Small intestine (tissue), 7 donors: ENCODE measurements at regions not wholly inside any gene's neighbourhood (a gene's known extent, or its start where the extent isn't known, plus 50 kb on each side); places are given as distances from the start of the nearest gene placed in this dataset.
"Not testable (repeated sequence)": the region's sequence is repeated elsewhere in the genome, so short reads cannot be mapped to it uniquely, and the experiment has no call there.

ENCODE experiments used
- DNase-seq, 2 donors: peaks; one replicate each; pipeline versions ENCODE4 v3.0.0 to v3.0.0-alpha.2; 2013
- FAIRE-seq: peaks from 2 replicates; lab custom pipeline; 2012; peaks lifted over from hg19 to GRCh38; lab: Jason Lieb, UNC
- H3K27ac ChIP-seq, 3 donors: one replicate each; pipeline ENCODE4 v1.5.1; 2013; ENCODE audit warnings: low read length in 2 of 3, mild to moderate bottlenecking in 2 of 3, control low read depth in 1 of 3, inconsistent platforms in 1 of 3, low read depth in 1 of 3, moderate library complexity in 1 of 3
- H3K27me3 ChIP-seq, 3 donors: one replicate each; pipeline ENCODE4 v1.6.1; 2013; ENCODE audit warnings: low read length in 3 of 3, inconsistent platforms in 1 of 3; ENCODE audit not compliant: control insufficient read depth in 3 of 3, insufficient read depth in 3 of 3
- H3K36me3 ChIP-seq, 3 donors: one replicate each; pipeline ENCODE4 v1.6.1; 2013; ENCODE audit warnings: low read length in 3 of 3, inconsistent platforms in 1 of 3, low read depth in 1 of 3, mild to moderate bottlenecking in 1 of 3, moderate library complexity in 1 of 3; ENCODE audit not compliant: control insufficient read depth in 3 of 3, insufficient read depth in 2 of 3
- H3K4me1 ChIP-seq, 3 donors: one replicate each; pipeline ENCODE4 v1.6.1; 2013; ENCODE audit warnings: low read length in 2 of 3, inconsistent platforms in 1 of 3, low read depth in 1 of 3, mild to moderate bottlenecking in 1 of 3, moderate library complexity in 1 of 3; ENCODE audit not compliant: control insufficient read depth in 3 of 3, insufficient read depth in 2 of 3
- H3K4me3 ChIP-seq, 3 donors: one replicate each; pipeline ENCODE4 v1.5.1; 2013; ENCODE audit warnings: low read length in 3 of 3, control low read depth in 1 of 3, inconsistent platforms in 1 of 3, low read depth in 1 of 3, mild to moderate bottlenecking in 1 of 3, moderate library complexity in 1 of 3
- H3K9me3 ChIP-seq, 2 donors: one replicate each; pipeline ENCODE4 v1.6.1; 2013; ENCODE audit warnings: low read depth in 1 of 2, low read length in 1 of 2; ENCODE audit not compliant: control insufficient read depth in 2 of 2, insufficient read depth in 1 of 2
- WGBS, 3 donors: extraction: QIAGEN DNeasy Blood & Tissue Kit; methylation state at CpG; one replicate each; pipeline ENCODE4 v1.1.7; 2013; 5-methylcytosine and 5-hydroxymethylcytosine counted together
- donor health status: healthy with polysubstance abuse.
- donor health status: control.
- donor health status: control.
- donor health status: Bipolar disorder and iron deficiency.
- donor health status: healthy.

DNA sequence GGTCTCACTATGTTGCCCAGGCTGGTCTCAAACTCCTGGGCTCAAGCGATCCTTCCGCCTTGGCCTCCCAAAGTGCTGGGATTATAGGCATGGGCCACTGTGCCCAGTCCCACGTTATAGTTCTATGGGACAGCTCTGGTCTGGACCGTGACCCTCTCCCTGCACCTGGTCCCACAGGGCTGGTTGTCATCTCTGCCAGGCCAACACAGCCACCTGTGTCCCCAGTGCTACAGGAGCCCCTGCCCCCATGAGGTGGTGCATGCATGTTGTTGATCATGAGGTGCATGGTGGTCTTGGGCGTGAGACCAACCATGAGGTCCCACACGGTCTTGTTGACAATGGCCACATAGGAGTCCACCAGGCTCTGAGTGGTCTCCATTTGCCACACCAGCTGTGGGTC is 51.0 kb upstream of the UBE2Q2 start:
- not testable (repeated sequence) for DNase-seq, FAIRE-seq, H3K4me1 ChIP-seq, H3K36me3 ChIP-seq, H3K27me3 ChIP-seq, H3K4me3 ChIP-seq, H3K9me3 ChIP-seq, H3K27ac ChIP-seq
- 83 to 93% (median 92%) methylated on average over 6 of the region's 6 CpGs for WGBS, 3 donors

- no peaks in the 10 kb centered on the region for H3K36me3 ChIP-seq
- H3K27ac ChIP-seq, result no peak overlapping the region
- H3K4me1 ChIP-seq, result no peaks in the 10 kb centered on the region
- no peak for FAIRE-seq
- H3K9me3 ChIP-seq, result no peaks in the 10 kb centered on the region
- DNase-seq, result no peak
- H3K27me3 ChIP-seq, result peaks cover 0 to 12% (median 0%) of the 10 kb centered on the region in 3 donors
- no peak overlapping the region for H3K4me3 ChIP-seq
- WGBS, 3 donors, result 84 to 88% (median 86%) methylated on average over 14 of the region's 14 CpGs
These were observed 51.9 kb upstream of the UBE2Q2 start for GRCh38 chr15:75791337-75791713.

DNA sequence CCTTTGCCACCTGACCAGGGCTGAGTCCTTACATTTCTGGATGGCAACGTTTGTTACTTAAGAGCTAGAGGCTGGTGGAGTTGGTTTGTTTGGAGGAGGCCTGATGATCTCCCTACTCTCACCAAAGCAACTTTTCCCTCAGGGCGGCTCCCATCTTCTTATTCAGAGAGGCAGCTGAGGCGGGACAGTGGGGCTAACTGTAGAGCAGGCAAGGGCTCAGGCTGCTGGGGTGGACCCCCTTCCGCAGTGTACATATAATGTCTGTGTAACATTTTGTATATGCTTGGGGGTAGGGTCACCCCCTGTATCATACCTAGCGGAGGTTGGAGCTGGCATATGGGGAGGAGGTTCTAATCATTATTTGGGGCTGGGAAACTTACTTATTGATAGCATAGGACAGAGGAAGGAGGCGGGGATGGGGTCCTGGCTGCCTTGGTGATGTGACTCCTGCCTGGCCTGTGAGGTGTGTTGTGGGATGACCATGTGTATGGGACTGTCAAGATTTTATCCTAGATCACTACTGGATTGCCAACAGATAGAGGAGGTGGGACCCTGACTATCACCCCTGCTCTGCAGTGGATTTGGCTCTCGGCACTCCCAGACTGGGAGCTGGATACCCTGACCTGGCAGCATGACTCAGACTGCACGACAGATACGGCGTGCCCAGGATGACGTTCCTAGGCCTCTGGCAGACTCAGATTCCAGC is 52.5 kb upstream of the UBE2Q2 start:
- H3K4me1 ChIP-seq, result no peaks in the 10 kb centered on the region
- no peaks in the 10 kb centered on the region for H3K36me3 ChIP-seq
- peaks cover 0 to 17% (median 2%) of the 10 kb centered on the region in 3 donors for H3K27me3 ChIP-seq
- H3K9me3 ChIP-seq, result no peaks in the 10 kb centered on the region
- no peak overlapping the region for H3K4me3 ChIP-seq
- WGBS, 3 donors, result 86 to 87% (median 86%) methylated on average over 10 to 11 of the region's 11 CpGs
- DNase-seq (no peak), FAIRE-seq (no peak)
- no peak overlapping the region for H3K27ac ChIP-seq

DNA sequence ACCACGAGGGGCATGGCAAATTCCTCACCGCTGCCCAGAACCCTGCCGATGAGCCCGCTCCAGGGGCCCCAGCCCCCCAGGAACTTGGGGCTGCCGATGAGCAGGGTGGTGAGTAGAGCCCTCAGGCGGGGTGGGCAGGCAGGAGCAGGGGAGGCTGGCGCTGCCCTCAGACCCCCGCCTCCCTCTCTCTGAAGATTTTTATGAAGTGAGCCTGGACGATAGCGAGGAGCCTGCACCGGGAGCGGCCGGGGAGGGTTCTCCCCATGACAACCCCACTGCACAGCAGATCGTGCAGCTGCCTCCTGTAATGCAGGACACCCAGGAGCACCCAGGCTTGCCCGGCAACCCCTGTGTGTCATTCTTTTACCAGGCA is 56.7 kb upstream of the UBE2Q2 start:
- Histone ChIP-seq H3K4me3 (no peak overlapping the region), H3K4me1 (no peaks in the 10 kb centered on the region), H3K27me3 (peaks cover 0 to 17% (median 4%) of the 10 kb centered on the region in 3 donors), H3K27ac (no peak overlapping the region), H3K9me3 (no peaks in the 10 kb centered on the region), H3K36me3 (no peaks in the 10 kb centered on the region)
- DNase-seq (no peak), FAIRE-seq (no peak)
- WGBS, 3 donors, result 64 to 68% (median 64%) methylated on average over 14 to 15 of the region's 15 CpGs

DNA sequence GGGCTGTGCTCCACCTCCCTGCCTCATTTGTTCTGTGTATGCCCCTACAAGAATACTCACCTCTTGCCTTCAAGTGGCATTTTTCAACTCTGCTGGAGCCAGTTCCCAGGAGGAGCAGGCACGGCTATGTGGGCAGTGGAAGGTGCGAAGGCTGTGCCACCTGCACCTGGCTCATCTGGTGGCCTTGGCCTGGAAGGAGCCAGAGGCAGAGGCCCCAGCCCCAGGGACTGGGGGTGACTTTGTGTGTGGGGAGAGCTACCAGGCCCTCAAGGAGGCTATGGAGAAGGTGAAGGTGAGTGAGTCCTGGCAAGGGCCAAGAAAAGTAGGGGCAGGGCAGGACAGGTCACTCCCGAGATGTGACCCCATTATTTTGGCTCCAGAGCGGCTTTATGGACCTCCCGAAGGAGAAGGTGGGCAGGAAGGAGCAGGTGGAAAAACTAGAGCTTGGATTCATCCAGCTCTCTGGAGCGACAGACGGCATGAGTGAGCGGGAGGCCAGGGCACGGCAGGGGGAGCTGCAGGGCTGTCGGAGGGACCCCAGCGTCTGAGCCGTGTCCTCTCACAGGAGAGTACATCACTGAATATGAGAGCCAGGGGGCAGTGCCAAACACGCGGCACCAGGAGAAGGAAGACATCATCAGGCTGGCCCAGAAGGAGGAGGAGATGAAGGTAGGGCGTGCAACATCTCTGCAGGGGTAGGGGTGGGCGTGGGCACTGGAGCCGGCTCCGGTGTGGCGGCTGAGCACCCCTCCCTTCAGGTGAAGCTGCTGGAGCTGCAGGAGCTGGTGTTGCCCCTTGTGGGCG is 57.3 kb upstream of the UBE2Q2 start:
- no peaks in the 10 kb centered on the region for H3K4me1 ChIP-seq
- no peaks in the 10 kb centered on the region for H3K9me3 ChIP-seq
- no peaks in the 10 kb centered on the region for H3K36me3 ChIP-seq
- H3K4me3 ChIP-seq, result no peak overlapping the region
- peaks cover 0 to 16% (median 6%) of the 10 kb centered on the region in 3 donors for H3K27me3 ChIP-seq
- no peak overlapping the region for H3K27ac ChIP-seq
- FAIRE-seq, result no peak
- peak in 1 of 2 donors; percentile 14 for DNase-seq
- WGBS, 3 donors, result 54 to 63% (median 60%) methylated on average over 19 to 20 of the region's 20 CpGs

DNA sequence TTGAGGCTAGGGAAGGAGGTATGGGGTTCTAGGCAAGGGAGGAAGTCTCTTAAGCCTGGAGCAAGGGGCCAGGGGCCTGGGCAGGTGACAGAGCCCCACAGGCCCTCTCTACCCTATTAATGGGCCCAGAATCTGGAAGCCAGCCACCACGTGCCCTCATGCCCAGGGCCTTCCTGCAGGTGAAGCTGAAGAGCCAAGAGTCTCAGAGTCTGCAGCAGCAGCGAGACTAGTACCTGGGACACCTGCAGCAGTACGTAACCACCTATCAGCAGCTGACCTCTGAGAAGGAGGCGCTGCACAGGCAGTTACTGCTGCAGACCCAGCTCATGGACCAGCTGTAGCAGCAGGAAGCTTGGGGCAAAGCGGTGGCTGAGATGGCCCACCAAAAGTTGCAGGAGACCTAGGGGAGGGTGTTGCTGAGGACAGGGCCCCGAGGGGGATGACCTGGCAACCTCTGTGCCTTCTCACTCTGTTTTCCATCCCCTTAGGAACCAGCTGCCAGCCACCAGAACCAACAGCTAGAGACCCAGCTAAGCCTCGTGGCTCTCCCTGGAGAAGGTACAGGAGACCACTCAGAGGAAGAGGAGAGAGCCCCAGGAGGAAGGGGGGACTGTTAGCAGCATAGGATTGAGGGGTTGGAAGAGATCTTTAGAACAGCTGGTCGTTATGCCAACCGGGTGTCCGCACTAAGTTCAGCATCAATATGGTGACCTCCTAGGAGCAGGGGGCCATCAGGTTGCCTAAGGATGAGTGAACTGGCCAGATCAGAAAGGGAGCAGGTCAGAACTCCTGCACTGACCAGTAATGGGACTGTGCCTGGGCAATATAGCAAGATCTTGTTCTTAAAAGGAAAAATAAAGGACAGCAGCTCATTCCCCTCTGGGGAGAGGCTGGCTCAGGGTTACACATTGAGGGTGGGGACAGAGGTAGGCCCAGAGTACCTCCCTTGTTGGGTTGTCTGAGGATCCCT is 58.5 kb upstream of the UBE2Q2 start:
- not testable (repeated sequence) for FAIRE-seq, H3K36me3 ChIP-seq, H3K4me3 ChIP-seq, DNase-seq, H3K27ac ChIP-seq, H3K4me1 ChIP-seq, H3K9me3 ChIP-seq
- peaks cover 0 to 16% (median 6%) of the 10 kb centered on the region in 3 donors for H3K27me3 ChIP-seq
- WGBS, 3 donors, result 72 to 83% (median 74%) methylated on average over 9 to 10 of the region's 10 CpGs

DNA sequence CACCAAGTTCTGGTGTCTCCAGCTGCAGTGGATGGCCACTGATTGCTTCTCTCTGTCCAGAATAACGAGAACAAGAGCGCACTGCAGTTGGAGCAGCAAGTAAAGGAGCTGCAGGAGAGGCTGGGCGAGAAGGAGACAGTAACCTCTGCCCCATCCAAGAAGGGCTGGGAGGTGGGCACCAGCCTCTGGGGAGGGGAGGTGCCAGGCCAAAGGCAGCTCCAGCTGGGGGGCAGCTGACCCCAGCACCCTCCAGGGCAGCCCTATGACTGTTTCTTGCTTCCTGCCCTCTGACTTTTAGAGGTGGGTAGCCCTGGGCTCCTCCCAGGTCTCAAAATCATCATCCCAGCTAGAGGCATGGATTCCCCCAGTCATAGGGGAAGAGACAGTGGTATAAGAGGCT is 59.7 kb upstream of the UBE2Q2 start:
- 77 to 86% (median 81%) methylated on average over 3 of the region's 3 CpGs for WGBS, 3 donors

GRCh38 chr15:75782926-75783325 is 60.3 kb upstream of the UBE2Q2 start:
- Histone ChIP-seq H3K4me1 (no peaks in the 10 kb centered on the region), H3K27ac (no peak overlapping the region), H3K9me3 (no peaks in the 10 kb centered on the region), H3K27me3 (peaks cover 0 to 16% (median 6%) of the 10 kb centered on the region in 3 donors), H3K4me3 (no peak overlapping the region), H3K36me3 (no peaks in the 10 kb centered on the region)
- WGBS, 3 donors, result 81 to 89% (median 87%) methylated on average over 10 to 11 of the region's 11 CpGs
- FAIRE-seq (no peak), DNase-seq (no peak)

More for the DNA sequence above, 59.7 kb upstream of the UBE2Q2 start:
- H3K36me3 ChIP-seq, H3K9me3 ChIP-seq, H3K4me3 ChIP-seq, DNase-seq, H3K27ac ChIP-seq, H3K4me1 ChIP-seq, FAIRE-seq: not testable (repeated sequence)
- peaks cover 0 to 16% (median 6%) of the 10 kb centered on the region in 3 donors for H3K27me3 ChIP-seq
